BJ (cell line): ENCODE measurements at regions not wholly inside any gene's neighbourhood (a gene's known extent, or its start where the extent isn't known, plus 50 kb on each side); places are given as distances from the start of the nearest gene placed in this dataset.

ENCODE experiments used
- CTCF ChIA-PET: fragments of 350-600 bp; formaldehyde crosslinking; extraction: SDS; loops from one replicate; lab custom pipeline; 2021; ENCODE audit warnings: antibody characterized with exemption, inconsistent platforms; lab: Yijun Ruan, JAX
- POLR2A ChIA-PET: fragments of 300-600 bp; sonication (Branson Sonifier 250); formaldehyde crosslinking; extraction: SDS; loops from one replicate; lab custom pipeline; 2021; ENCODE audit warnings: antibody characterized with exemption; lab: Charles Lee
- DNase-seq: peaks from one replicate; pipeline ENCODE4 v3.0.0-alpha.2; 2011; ENCODE audit warnings: low read depth
- H3K27me3 ChIP-seq: 2 replicates; pipeline ENCODE4 v1.6.0; 2011; ENCODE audit warnings: low read length; ENCODE audit not compliant: control insufficient read depth, insufficient read depth
- H3K36me3 ChIP-seq: 2 replicates; pipeline ENCODE4 v1.5.1; 2011; ENCODE audit warnings: low read length; ENCODE audit not compliant: control insufficient read depth, insufficient read depth
- H3K4me3 ChIP-seq: 2 replicates; pipeline ENCODE4 v1.5.1; 2011; ENCODE audit warnings: low read depth, mild to moderate bottlenecking, control low read depth, low read length
- CTCF ChIP-seq: IDR thresholded peaks from 2 replicates; pipeline ENCODE4 v1.5.1; 2011; ENCODE audit warnings: low read depth, mild to moderate bottlenecking, control low read depth, inconsistent platforms, low read length, moderate library complexity; ENCODE audit not compliant: insufficient read depth

GRCh38 chr2:48127612-48128191 lies 186.8 kb upstream of the FOXN2 start:
- ChIA-PET POLR2A (no interaction called here), CTCF (no interaction called here)
- Histone ChIP-seq H3K27me3 (no peaks in the 10 kb centered on the region), H3K36me3 (no peaks in the 10 kb centered on the region), H3K4me3 (no peak overlapping the region)
- no peak for DNase-seq
- TF ChIP-seq CTCF, result no peak

GRCh38 chr2:48129293-48129950 lies 185.1 kb upstream of the FOXN2 start:
- CTCF ChIA-PET, result no interaction called here

GRCh38 chr2:48131539-48132270 lies 182.8 kb upstream of the FOXN2 start:
- CTCF ChIA-PET, result interaction anchor here (0.5 kb wide), 1 partner anchor 286 kb away, joined by 3 read pairs; no protein-coding TSS in a partner anchor
- Histone ChIP-seq H3K27me3 (peaks cover 1% of the 10 kb centered on the region; the same call in 1 of the 2 replicates), H3K4me3 (no peak overlapping the region), H3K36me3 (no peaks in the 10 kb centered on the region)
- TF ChIP-seq CTCF, result no peak
- POLR2A ChIA-PET, result no interaction called here
- DNase-seq, result peak; percentile 83

More at GRCh38 chr2:48129293-48129950, 185.1 kb upstream of the FOXN2 start:
- Histone ChIP-seq H3K27me3 (no peaks in the 10 kb centered on the region), H3K36me3 (no peaks in the 10 kb centered on the region), H3K4me3 (no peak overlapping the region)
- TF ChIP-seq CTCF, result no peak
- POLR2A ChIA-PET, result no interaction called here
- DNase-seq, result no peak

- peaks cover 1% of the 10 kb centered on the region; the same call in 1 of the 2 replicates for H3K27me3 ChIP-seq
- no peak for DNase-seq
- ChIA-PET CTCF (interaction anchor here (0.5 kb wide), 1 partner anchor 285 kb away, joined by 3 read pairs; no protein-coding TSS in a partner anchor), POLR2A (no interaction called here)
- H3K4me3 ChIP-seq, result no peak overlapping the region
- H3K36me3 ChIP-seq, result no peaks in the 10 kb centered on the region
- TF ChIP-seq CTCF, result no peak
Observed at GRCh38 chr2:48132271-48132625, 182.2 kb upstream of the FOXN2 start.

- Histone ChIP-seq H3K36me3 (no peaks in the 10 kb centered on the region), H3K27me3 (peaks cover 1% of the 10 kb centered on the region; the same call in 1 of the 2 replicates), H3K4me3 (no peak overlapping the region)
- no peak for TF ChIP-seq CTCF
- CTCF ChIA-PET, result interaction anchor here (1.1 to 2.2 kb wide), 2 partner anchors 11 to 12 kb away, joined by 3 to 8 read pairs; no protein-coding TSS in a partner anchor
- DNase-seq, result no peak
- POLR2A ChIA-PET, result no interaction called here
Observed at GRCh38 chr2:48134704-48135103, 179.8 kb upstream of the FOXN2 start.
